Breast epithelium (tissue), 3 donors: ENCODE measurements at regions not wholly inside any gene's neighbourhood (a gene's known extent, or its start where the extent isn't known, plus 50 kb on each side); places are given as distances from the start of the nearest gene placed in this dataset.

ENCODE experiments used
- POLR2A ChIP-seq: fragments of 450-650 bp; IDR thresholded peaks from one replicate; pipeline ENCODE4 v1.6.1; 2016; ENCODE audit warnings: antibody characterized with exemption, mild to moderate bottlenecking, moderate library complexity
- TF ChIP-seq, protein P1 (sequence below), 3 donors: fragments of 450-650 bp; IDR thresholded peaks; one replicate each; pipeline ENCODE4 v1.5.1; 2016 to 2017; ENCODE audit warnings: antibody characterized with exemption in 3 of 3, mild to moderate bottlenecking in 3 of 3, moderate library complexity in 3 of 3

- TF ChIP-seq, protein P1, sequence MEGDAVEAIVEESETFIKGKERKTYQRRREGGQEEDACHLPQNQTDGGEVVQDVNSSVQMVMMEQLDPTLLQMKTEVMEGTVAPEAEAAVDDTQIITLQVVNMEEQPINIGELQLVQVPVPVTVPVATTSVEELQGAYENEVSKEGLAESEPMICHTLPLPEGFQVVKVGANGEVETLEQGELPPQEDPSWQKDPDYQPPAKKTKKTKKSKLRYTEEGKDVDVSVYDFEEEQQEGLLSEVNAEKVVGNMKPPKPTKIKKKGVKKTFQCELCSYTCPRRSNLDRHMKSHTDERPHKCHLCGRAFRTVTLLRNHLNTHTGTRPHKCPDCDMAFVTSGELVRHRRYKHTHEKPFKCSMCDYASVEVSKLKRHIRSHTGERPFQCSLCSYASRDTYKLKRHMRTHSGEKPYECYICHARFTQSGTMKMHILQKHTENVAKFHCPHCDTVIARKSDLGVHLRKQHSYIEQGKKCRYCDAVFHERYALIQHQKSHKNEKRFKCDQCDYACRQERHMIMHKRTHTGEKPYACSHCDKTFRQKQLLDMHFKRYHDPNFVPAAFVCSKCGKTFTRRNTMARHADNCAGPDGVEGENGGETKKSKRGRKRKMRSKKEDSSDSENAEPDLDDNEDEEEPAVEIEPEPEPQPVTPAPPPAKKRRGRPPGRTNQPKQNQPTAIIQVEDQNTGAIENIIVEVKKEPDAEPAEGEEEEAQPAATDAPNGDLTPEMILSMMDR (IDR thresholded peaks at IDR 0.05), result no peak
- TF ChIP-seq POLR2A, result no peak
Observed at GRCh38 chr7:93046641-93047040, 71.1 kb downstream of the SAMD9 start.
